HG03469 (cell line): ENCODE measurements at regions not wholly inside any gene's neighbourhood (a gene's known extent, or its start where the extent isn't known, plus 50 kb on each side); places are given as distances from the start of the nearest gene placed in this dataset.
"Not testable (repeated sequence)": the region's sequence is repeated elsewhere in the genome, so short reads cannot be mapped to it uniquely, and the experiment has no call there.

Experiments
- ATAC-seq: cut with Tn5 transposase; IDR thresholded peaks from one replicate; pipeline ENCODE4 v1.9.1; 2021; ENCODE audit warnings: mild to moderate bottlenecking, moderate library complexity, moderate number of reproducible peaks; ENCODE audit not compliant: unreplicated experiment

GRCh38 chr6:166705069-166705468, 78.0 kb upstream of the RPS6KA2 start:
- no peak for ATAC-seq

GRCh38 chr6:166704171-166704570, 77.1 kb upstream of the RPS6KA2 start:
- no peak for ATAC-seq

GRCh38 chr6:166703149-166703710, 76.2 kb upstream of the RPS6KA2 start:
- no peak for ATAC-seq

GRCh38 chr6:166701424-166701823, 74.4 kb upstream of the RPS6KA2 start:
- ATAC-seq, result not testable (repeated sequence)

GRCh38 chr6:166700871-166701270, 73.8 kb upstream of the RPS6KA2 start:
- ATAC-seq, result not testable (repeated sequence)

GRCh38 chr6:166697113-166697512, 70.1 kb upstream of the RPS6KA2 start:
- no peak for ATAC-seq

GRCh38 chr6:166693880-166694279, 66.8 kb upstream of the RPS6KA2 start:
- no peak for ATAC-seq

GRCh38 chr6:166692723-166693302, 65.8 kb upstream of the RPS6KA2 start:
- no peak for ATAC-seq

- no peak for ATAC-seq
Observed at GRCh38 chr6:166691746-166692145, 64.7 kb upstream of the RPS6KA2 start.

- ATAC-seq, result no peak
Observed at GRCh38 chr6:166691199-166691598, 64.1 kb upstream of the RPS6KA2 start.

- no peak for ATAC-seq
Observed at GRCh38 chr6:166689687-166690086, 62.6 kb upstream of the RPS6KA2 start.

GRCh38 chr6:166688901-166689300, 61.9 kb upstream of the RPS6KA2 start:
- no peak for ATAC-seq

- ATAC-seq, result no peak
Observed at GRCh38 chr6:166687879-166688205, 60.8 kb upstream of the RPS6KA2 start.

- no peak for ATAC-seq
Observed at GRCh38 chr6:166687070-166687878, 60.2 kb upstream of the RPS6KA2 start.

- ATAC-seq, result no peak
Observed at GRCh38 chr6:166686317-166686716, 59.3 kb upstream of the RPS6KA2 start.

- ATAC-seq, result no peak
Observed at GRCh38 chr6:166684866-166685265, 57.8 kb upstream of the RPS6KA2 start.

GRCh38 chr6:166684170-166684569, 57.1 kb upstream of the RPS6KA2 start:
- no peak for ATAC-seq

GRCh38 chr6:166683477-166683876, 56.4 kb upstream of the RPS6KA2 start:
- no peak for ATAC-seq

GRCh38 chr6:166679566-166679965, 52.5 kb upstream of the RPS6KA2 start:
- no peak for ATAC-seq

GRCh38 chr6:166678426-166678825, 51.4 kb upstream of the RPS6KA2 start:
- no peak for ATAC-seq

- ATAC-seq, result no peak
Observed at GRCh38 chr6:166677941-166678340, 50.9 kb upstream of the RPS6KA2 start.
